AML-193 (cell line): ENCODE measurements at regions not wholly inside any gene's neighbourhood (a gene's known extent, or its start where the extent isn't known, plus 50 kb on each side); places are given as distances from the start of the nearest gene placed in this dataset.
A peak's percentile ranks its signal among the peaks of the same experiment; 100 is the strongest.

ENCODE experiments used
- DNase-seq, 2 experiments: peaks; one replicate each; lab custom pipeline; 2025; lab: John Stamatoyannopoulos, UW

GRCh38 chr21:38702196-38702595 lies 103.5 kb upstream of the ETS2 start:
- no peak for DNase-seq

GRCh38 chr21:38709876-38710275 lies 95.9 kb upstream of the ETS2 start:
- DNase-seq: no peak

GRCh38 chr21:38712071-38712470 lies 93.7 kb upstream of the ETS2 start:
- peak; percentile 51 to 56 for DNase-seq

GRCh38 chr21:38712664-38713063 lies 93.1 kb upstream of the ETS2 start:
- no peak for DNase-seq

GRCh38 chr21:38714039-38714817 lies 91.5 kb upstream of the ETS2 start:
- DNase-seq: no peak

GRCh38 chr21:38714999-38715398 lies 90.7 kb upstream of the ETS2 start:
- no peak for DNase-seq

- no peak for DNase-seq
These were observed 89.6 kb upstream of the ETS2 start for GRCh38 chr21:38716088-38716487.

GRCh38 chr21:38716942-38717341 lies 88.8 kb upstream of the ETS2 start:
- DNase-seq: no peak

- DNase-seq: no peak
These were observed 87.2 kb upstream of the ETS2 start for GRCh38 chr21:38718481-38718880.

- DNase-seq: no peak
These were observed 85.7 kb upstream of the ETS2 start for GRCh38 chr21:38720074-38720473.

- no peak for DNase-seq
These were observed 84.7 kb upstream of the ETS2 start for GRCh38 chr21:38721055-38721454.

- DNase-seq: no peak
These were observed 83.8 kb upstream of the ETS2 start for GRCh38 chr21:38721958-38722357.

GRCh38 chr21:38725196-38726157 lies 80.3 kb upstream of the ETS2 start:
- no peak for DNase-seq

- DNase-seq: no peak
These were observed 79.2 kb upstream of the ETS2 start for GRCh38 chr21:38726482-38726881.

GRCh38 chr21:38729291-38729690 lies 76.4 kb upstream of the ETS2 start:
- DNase-seq: no peak

GRCh38 chr21:38729754-38730379 lies 75.9 kb upstream of the ETS2 start:
- no peak for DNase-seq

GRCh38 chr21:38733972-38734546 lies 71.7 kb upstream of the ETS2 start:
- peak; percentile 60 for DNase-seq

- DNase-seq: peak; percentile 15 to 30
These were observed 70.9 kb upstream of the ETS2 start for GRCh38 chr21:38734646-38735365.

GRCh38 chr21:38735626-38736206 lies 70.0 kb upstream of the ETS2 start:
- no peak for DNase-seq

- no peak for DNase-seq
These were observed 65.6 kb upstream of the ETS2 start for GRCh38 chr21:38740090-38740489.
